ENCODE measurements at regions not wholly inside any gene's neighbourhood (a gene's known extent, or its start where the extent isn't known, plus 50 kb on each side); places are given as distances from the start of the nearest gene placed in this dataset.
"Not testable (repeated sequence)": the region's sequence is repeated elsewhere in the genome, so short reads cannot be mapped to it uniquely, and the experiment has no call there.

DNA sequence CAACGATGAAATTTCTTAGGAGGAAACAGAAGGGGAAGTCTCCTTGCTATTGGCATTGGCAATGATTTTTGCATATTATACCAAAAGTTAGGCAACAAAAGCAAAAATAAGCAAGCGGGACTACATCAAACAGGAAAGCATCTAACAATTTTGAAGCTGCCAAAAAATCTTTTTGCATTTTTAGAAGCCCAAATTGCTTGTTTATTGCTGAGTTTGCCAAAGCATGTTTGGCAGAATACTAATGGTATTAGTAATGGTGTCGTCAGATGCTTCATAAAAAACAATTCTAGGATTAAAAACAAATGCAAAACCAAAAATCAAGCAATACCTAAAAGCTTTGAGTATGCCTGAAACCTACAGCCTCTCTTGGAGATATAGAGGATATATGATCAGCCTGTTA is 80.0 kb downstream of the GALR1 start:
- DNase-seq (ENCODE audit: low read depth in 2 of 2), result no peak

DNA sequence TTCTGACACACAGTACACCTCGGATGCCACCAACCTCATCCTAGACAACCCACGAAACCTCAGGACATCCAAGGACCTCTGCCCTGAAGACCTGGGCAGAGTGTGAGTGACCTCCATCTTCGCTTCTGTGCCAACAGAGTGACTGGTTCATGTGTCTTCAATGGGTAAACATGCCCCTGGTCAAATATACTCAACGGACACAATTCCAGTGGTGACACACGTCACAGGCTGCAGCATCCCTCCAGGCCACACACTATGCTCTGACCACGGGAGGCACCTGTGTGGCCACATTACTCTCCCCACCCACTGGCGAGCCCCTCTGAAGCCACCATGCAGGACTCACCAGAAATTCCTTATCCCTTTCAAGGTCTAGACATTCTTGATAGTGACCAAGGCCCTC is 85.2 kb downstream of the GALR1 start:
- no peak for DNase-seq (ENCODE audit: low read depth in 2 of 2)

DNA sequence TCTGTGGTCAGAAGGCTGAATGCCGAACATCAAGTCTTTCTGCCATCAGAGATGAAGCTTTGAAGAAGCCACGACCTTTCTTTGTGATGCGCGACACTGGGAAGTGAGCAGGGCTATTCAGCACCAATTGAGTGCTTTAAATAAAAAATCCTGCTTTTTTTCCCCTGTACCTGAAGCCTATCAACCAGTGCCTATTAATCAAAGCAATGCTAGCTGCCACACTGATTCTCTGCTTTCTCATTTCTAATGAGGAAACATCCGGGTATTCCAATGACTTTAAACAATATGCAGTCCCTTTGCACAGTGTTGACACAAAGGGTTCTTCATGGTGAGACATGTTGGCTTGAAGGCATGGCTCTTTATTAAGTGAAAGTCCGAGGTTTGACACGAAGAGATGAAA is 88.0 kb downstream of the GALR1 start:
- DNase-seq (ENCODE audit: low read depth in 2 of 2), result no peak

DNA sequence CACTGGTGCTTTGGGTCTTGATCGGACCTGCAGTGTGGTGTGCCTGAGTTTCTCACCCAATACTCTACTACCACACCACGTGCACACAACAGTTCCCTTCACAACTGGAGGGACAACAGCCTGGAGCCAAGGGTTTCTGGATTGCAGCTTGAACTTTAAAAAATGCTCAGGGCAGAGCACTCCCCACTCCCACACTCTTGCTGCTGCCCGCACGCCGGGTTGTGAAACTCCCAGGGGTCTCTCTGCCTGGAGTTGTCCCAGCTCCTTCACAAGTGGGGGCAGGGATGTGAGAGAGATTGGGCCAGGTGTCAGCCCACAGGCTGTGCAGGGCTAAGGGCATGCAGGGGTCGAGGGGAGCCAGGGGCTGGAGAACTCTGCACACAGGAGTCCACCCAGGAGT is 89.4 kb downstream of the GALR1 start:
- no peak for DNase-seq (ENCODE audit: low read depth in 2 of 2)

DNA sequence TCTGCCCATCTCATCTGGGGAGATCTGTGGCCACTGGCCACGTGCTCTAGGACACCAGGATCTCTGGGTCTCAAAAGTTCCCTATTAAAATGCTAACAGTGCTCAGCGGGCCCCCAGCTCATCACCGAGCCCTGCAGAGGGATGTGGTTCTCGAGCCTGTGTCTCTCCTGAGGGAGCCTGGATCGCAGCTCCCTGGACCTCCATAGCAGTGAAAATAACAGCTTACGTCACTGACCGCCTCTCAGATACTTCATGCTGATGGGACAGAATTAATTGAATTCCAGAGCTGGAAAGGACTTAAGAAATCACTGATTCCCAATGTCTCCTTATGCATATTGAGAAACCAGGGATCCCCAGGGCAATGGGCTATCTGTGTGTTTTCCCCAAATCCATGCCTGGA is 90.0 kb downstream of the GALR1 start:
- DNase-seq (ENCODE audit: low read depth in 2 of 2), result no peak

DNA sequence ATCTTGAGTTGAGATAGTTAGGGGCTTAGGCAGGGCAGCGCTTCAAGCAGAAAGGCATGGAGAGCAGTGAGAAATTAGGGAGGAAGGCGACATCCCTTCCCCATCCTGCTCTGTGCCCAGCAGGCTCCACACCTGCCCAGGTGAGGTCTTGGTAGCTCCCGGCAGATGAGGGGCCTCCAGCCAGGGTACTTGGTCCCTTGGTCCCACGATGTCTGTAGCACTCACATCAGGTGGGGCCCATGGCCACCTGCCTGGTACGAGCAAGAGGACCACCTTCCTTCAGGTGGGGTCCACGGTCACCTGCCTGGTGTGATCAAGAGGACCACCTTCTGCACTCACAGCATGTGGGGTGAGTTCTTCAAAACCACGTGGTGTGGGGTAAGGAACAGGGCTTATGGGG is 91.2 kb downstream of the GALR1 start:
- no peak for DNase-seq (ENCODE audit: low read depth in 2 of 2)

- DNase-seq (ENCODE audit: low read depth in 2 of 2), result no peak
Observed at GRCh38 chr18:77341527-77342325, 92.1 kb downstream of the GALR1 start.

GRCh38 chr18:77342736-77343135 is 93.1 kb downstream of the GALR1 start:
- no peak for DNase-seq (ENCODE audit: low read depth in 2 of 2)

DNA sequence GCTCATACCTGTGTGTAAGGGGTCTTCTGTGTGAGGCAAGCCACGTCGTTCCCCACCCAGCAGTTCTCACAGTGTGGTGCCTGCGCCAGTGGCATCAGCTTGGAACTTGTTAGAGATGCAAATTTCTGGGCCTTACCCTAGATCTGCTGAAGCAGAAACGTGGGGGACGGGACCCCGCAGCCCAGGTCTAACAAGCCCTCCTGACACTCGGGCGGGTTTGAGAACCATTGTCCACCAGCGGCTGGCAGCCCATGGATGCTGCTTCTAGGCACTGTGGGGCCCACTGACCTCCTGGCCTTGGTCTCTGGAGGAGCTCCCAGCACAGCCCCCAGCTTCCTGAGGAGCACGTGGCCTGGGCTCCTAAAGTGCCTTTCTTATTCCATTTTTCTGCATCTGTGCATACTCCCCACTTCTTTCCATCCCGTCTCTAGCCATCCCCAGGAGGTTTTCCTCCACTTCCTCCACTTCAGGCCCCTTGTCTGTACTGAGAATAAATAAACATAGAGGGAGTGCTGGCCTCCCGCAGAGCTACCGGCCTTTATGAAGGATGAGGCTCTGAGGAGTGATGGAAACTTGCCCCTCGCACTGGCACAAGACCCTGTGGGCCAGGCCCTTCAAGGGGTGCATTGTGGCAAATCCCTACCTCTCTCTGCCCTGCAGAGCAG is 94.3 kb downstream of the GALR1 start:
- DNase-seq (ENCODE audit: low read depth in 2 of 2), result no peak

DNA sequence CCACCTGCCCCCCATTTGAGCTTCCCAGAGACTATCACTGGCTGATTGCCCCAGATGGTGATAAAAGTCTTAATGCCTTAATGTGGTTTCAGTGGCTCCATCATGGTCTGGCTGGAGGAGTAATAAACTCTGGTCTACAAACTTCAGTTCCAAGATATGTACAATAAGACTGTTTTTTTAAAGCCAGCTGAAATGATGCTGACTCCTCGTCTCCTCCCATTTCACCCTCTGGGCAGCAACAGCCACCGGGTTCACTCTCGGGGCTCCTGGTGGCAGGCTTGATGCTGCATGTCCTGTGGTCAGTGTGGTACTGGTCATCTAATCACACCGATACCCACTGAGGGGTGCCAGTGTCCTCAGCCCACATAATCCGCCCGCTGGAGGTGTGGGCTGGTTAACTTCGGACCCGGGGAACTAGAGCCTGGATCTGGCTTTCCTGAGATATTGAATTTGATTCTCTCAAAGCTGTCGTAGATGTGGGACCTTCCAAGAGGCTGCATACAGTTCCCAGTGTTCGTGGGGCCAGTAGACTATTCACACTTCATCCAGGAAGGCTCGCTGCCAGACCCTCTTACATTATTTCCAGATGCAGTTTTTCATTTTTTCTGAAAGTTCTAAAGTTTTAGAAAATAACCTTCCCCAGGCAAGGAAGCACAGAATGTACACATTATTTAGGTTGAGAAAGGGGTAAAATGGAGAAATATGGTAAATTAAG is 95.3 kb downstream of the GALR1 start:
- DNase-seq (ENCODE audit: low read depth in 2 of 2), result no peak

GRCh38 chr18:77346208-77346810 is 96.7 kb downstream of the GALR1 start:
- DNase-seq (ENCODE audit: low read depth in 2 of 2), result no peak

DNA sequence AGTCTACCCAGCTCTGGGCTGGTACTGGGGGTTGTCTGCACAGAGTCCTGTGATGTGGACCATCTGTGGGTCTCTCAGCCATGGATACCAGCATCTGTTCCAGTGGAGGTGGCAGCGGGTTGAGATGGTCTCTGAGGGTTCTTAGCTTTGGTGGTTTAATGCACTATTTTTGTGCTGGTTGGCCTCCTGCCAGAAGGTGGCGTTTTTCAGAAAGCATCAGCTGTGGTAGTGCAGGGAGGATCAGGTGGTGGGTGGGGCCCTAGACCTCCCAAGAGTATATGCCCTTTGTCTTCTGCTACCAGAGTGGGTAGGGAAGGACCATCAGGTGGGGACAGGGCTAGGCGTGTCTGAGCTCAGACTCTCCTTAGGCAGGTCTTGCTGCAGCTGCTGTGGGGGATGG is 103.7 kb downstream of the GALR1 start:
- DNase-seq (ENCODE audit: low read depth in 2 of 2), result not testable (repeated sequence)

DNA sequence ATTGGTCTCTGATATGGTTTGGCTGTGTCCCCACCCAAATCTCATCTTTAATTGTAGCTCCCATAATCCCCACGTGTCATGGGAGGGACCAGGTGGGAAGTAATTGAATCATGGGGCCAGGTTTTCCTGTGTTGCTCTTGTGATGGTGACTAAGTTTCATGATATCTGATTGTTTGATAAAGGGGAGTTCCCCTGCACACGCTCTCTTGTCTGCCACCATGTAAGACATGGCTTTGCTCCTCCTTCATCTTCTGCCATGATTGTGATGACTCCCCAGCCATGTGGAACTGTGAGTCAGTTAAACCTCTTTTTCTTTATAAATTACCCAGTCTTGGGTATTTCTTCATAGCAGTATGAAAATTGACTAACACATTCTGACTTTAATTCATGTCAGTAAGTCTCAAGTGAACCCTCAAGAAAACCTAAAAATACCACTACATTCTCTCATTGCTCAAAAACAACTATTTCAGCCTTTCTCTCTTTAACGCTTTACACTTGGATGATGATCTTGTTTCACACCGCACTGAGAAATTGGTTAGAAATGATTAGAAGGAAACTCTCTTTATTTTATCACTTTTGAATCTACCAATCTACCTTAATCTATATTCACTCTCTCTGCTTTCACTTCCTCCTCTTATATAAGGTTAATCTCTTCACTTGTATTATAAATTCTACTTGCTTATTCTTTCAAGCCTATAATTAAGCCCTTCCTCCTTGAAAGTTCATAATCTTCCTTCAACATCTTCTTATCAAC is 110.1 kb downstream of the GALR1 start:
- no peak for DNase-seq (ENCODE audit: low read depth in 2 of 2)

GRCh38 chr18:77360315-77361190 is 110.9 kb downstream of the GALR1 start:
- no peak for DNase-seq (ENCODE audit: low read depth in 2 of 2)

DNA sequence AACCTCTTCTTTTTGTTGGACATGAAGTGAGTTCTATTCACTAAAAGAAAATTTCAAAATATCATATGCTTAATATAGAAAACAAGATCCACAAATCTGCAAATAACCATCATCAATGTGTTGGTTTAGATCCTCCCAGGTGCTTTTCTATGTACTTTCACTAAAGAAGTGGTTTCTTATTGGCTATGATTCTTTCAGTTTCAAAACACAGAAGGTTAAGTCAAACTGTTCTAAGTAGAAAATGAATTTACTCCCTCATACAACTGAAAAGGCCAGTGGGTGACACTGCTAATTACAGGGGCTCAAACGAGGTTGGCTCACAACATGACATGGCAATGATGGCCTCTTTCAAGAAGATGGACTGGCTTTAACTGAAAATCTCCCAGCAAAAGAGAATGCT is 111.7 kb downstream of the GALR1 start:
- DNase-seq (ENCODE audit: low read depth in 2 of 2), result no peak

DNA sequence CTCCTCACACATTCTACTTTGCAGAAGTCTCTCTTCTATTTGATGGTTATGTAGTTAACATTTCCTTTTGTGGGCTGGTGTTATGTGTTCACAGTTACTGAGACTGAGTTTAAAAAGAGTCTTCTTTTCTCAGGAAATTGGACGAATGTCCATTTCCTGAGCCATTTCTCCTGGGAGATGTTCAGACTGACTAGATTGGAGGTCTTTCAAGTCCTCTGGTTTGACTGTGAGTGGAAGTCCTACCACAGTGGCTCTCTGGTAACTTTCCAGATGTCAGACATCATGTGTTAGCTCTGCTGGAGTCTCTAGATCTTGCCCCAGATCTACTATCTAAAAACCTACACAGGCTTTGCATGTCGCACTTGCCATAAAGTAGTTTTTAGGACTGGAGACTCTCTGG is 116.0 kb downstream of the GALR1 start:
- no peak for DNase-seq (ENCODE audit: low read depth in 2 of 2)

- DNase-seq (ENCODE audit: low read depth in 2 of 2), result no peak
Observed at GRCh38 chr18:77366067-77366719, 116.5 kb downstream of the GALR1 start.

DNA sequence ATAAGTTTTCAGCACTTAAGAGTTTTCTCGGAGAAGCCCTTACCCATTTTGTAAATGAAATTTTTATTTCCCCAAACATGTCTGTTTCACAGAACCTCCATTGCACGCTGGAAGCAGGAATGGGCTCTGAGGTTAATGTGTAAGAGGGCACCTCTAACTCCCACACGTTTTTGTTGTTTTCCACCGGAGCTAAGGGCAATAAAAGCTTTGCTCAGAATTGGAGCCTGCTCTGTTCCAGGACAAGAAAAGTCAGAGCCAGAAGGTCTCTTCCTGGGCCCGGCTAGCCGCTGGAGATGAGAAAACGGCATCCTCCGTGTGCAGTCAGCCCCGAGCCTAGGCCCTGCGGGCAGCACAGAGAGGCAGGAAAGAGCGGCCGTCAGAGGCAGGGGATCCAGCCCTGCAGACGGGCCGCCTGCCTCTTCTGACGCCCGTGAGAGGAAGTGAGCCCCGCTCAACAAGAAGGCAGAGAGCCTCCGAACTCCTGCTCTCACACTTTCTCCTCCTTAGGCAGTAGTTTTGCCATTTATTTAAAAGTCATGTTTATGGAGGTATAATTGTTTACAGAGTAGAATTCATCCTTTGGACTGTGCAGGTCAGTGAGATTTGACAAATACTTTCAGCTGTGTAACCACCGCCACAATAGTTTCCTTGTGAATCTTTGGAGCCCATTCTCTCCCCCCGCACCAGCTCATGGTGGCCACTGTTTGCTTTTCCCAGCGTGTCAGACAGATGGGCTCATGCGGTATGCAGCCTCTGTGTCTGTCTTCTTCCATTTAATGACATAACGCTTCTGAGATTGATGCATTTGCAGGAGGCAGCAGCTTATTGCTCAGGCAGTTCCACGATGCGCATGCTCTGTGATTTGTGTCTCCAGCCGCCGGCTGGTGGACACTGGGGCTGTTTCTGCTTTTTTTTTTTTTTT is 117.3 kb downstream of the GALR1 start:
- DNase-seq (ENCODE audit: low read depth in 2 of 2), result no peak

DNA sequence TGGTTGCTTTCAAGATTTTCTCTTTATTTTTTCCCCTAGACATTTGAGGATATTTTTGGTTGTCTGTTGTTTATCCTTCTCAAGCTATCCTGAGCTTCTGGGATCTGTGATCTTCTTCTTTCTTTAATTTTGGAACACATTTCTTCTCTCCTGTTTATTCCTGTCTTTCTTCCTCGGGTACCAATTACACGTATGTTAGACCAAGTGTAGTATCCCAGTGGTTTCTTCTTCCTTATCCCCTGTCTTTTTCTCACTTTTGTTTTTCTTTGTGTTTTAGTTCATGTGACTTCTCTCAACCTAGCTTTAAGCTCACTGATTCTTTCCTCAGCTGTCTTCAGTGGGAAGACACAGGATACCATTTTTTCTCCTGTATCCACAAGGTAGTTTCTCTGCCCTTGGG is 120.0 kb downstream of the GALR1 start:
- DNase-seq (ENCODE audit: low read depth in 2 of 2), result no peak
